Ascending aorta (tissue), 2 donors: ENCODE measurements at regions not wholly inside any gene's neighbourhood (a gene's known extent, or its start where the extent isn't known, plus 50 kb on each side); places are given as distances from the start of the nearest gene placed in this dataset.

ENCODE experiments used
- DNase-seq, 2 donors: peaks; one replicate each; pipeline ENCODE4 v3.0.0-alpha.2; 2019; ENCODE audit warnings: low spot score in 2 of 2
- H3K27ac ChIP-seq, 2 donors: fragments of 200-600 bp; sonication (generic); one replicate each; pipeline ENCODE4 v1.5.1; 2016 to 2017; ENCODE audit warnings: mild to moderate bottlenecking in 1 of 2
- H3K27me3 ChIP-seq: fragments of 200-600 bp; sonication (generic); one replicate; pipeline ENCODE4 v1.5.1; 2017
- H3K36me3 ChIP-seq, 2 donors: fragments of 200-600 bp; sonication (generic); one replicate each; pipeline ENCODE4 v1.5.1; 2016
- H3K4me1 ChIP-seq, 2 donors: fragments of 200-600 bp; sonication (generic); one replicate each; pipeline ENCODE4 v1.5.1; 2016 to 2017; ENCODE audit warnings: mild to moderate bottlenecking in 1 of 2
- H3K4me3 ChIP-seq, 2 donors: fragments of 200-600 bp; sonication (generic); one replicate each; pipeline ENCODE4 v1.5.1; 2016 to 2017; ENCODE audit warnings: mild to moderate bottlenecking in 1 of 2
- H3K9me3 ChIP-seq, 2 donors: fragments of 200-600 bp; sonication (generic); one replicate each; pipeline ENCODE4 v1.5.1; 2016
- intact Hi-C: fragments of 100-400 bp; cut with DNase I; formaldehyde crosslinking; loops from one replicate; pipeline ENCODE4 v1.15.1; 2023
- TF ChIP-seq, protein P1 (sequence below), 3 experiments: fragments of 200-600 bp in 2 of 3; fragments of 450-650 bp in 1 of 3; sonication (generic) in 2 of 3; IDR thresholded peaks; one replicate each; pipeline ENCODE4 v1.5.1; 2016 to 2019; ENCODE audit warnings: antibody characterized with exemption in 3 of 3, mild to moderate bottlenecking in 1 of 3, moderate library complexity in 1 of 3

DNA sequence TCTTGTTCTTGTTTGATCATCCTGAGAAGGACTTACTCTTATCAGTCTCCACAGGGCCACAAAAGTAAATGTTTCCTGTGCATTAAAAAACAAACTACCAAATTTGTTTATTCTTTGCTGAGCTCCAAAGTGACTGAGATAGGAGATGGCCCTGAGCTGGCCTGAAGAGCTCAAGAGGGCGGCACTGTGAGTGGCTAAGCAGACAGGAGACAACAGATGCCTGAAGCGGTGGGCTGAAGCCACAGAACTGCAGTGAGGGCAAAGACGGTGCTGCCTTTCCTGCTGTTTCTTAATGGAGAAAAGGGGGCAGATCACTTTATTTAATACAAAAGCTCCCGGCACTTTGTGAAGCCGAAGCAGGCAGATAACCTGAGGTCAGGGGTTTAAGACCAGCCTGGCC is 379.6 kb downstream of the ARL4A start:
- H3K4me1 ChIP-seq: no peaks in the 10 kb centered on the region
- intact Hi-C loops: no loop called here
- no peaks in the 10 kb centered on the region for H3K36me3 ChIP-seq
- no peak for DNase-seq
- H3K27ac ChIP-seq: no peak overlapping the region
- TF ChIP-seq, protein P1, sequence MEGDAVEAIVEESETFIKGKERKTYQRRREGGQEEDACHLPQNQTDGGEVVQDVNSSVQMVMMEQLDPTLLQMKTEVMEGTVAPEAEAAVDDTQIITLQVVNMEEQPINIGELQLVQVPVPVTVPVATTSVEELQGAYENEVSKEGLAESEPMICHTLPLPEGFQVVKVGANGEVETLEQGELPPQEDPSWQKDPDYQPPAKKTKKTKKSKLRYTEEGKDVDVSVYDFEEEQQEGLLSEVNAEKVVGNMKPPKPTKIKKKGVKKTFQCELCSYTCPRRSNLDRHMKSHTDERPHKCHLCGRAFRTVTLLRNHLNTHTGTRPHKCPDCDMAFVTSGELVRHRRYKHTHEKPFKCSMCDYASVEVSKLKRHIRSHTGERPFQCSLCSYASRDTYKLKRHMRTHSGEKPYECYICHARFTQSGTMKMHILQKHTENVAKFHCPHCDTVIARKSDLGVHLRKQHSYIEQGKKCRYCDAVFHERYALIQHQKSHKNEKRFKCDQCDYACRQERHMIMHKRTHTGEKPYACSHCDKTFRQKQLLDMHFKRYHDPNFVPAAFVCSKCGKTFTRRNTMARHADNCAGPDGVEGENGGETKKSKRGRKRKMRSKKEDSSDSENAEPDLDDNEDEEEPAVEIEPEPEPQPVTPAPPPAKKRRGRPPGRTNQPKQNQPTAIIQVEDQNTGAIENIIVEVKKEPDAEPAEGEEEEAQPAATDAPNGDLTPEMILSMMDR (IDR thresholded peaks at IDR 0.05): no peak
- H3K4me3 ChIP-seq: no peak overlapping the region
- no peaks in the 10 kb centered on the region for H3K27me3 ChIP-seq
- no peaks in the 10 kb centered on the region for H3K9me3 ChIP-seq

DNA sequence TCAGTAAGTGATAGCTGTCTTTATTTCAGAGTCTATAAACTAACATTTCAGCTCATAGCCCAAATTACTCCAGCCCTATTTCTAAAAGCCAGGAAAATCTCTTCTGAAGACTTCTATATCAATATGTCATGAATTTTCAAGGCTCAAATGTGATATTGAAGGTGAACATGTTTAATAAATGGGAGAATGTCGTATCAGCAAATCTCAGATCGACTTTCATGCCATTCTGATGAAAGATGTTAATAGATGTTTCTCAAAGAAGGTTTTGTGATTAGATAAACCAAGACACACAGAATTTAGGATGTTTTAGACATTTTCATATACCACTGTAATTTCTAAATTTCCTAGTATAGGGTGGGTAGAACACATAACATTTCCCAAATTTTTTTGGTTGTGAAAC is 380.6 kb downstream of the ARL4A start:
- Histone ChIP-seq H3K27me3 (no peaks in the 10 kb centered on the region), H3K4me1 (no peaks in the 10 kb centered on the region), H3K36me3 (no peaks in the 10 kb centered on the region), H3K4me3 (no peak overlapping the region), H3K9me3 (no peaks in the 10 kb centered on the region), H3K27ac (no peak overlapping the region)
- intact Hi-C loops: no loop called here
- TF ChIP-seq, protein P1 (IDR thresholded peaks at IDR 0.05): no peak
- DNase-seq: no peak

DNA sequence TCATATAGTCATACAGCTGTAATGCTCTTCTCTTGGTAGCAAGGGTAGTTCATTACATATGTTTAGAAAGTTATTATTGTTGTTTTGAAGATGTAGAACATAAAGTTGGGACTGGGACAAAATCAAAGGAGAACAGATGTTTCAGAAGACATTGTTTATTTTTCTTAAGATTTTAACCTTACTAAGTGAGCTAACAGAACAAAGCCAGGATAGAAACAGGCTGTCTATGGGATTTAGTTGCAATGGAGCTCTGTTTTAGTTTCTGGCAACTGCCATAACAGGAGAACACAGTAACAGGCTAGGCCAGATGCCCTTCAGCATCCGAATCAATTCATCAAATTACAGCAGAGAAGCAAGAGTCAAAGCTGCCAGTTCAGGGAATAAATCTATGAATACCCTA is 382.4 kb downstream of the ARL4A start:
- TF ChIP-seq, protein P1 (IDR thresholded peaks at IDR 0.05): no peak
- H3K9me3 ChIP-seq: no peaks in the 10 kb centered on the region
- no peaks in the 10 kb centered on the region for H3K27me3 ChIP-seq
- no peak for DNase-seq
- no peak overlapping the region for H3K4me3 ChIP-seq
- intact Hi-C loops: no loop called here
- H3K4me1 ChIP-seq: no peaks in the 10 kb centered on the region
- H3K27ac ChIP-seq: no peak overlapping the region
- H3K36me3 ChIP-seq: no peaks in the 10 kb centered on the region

DNA sequence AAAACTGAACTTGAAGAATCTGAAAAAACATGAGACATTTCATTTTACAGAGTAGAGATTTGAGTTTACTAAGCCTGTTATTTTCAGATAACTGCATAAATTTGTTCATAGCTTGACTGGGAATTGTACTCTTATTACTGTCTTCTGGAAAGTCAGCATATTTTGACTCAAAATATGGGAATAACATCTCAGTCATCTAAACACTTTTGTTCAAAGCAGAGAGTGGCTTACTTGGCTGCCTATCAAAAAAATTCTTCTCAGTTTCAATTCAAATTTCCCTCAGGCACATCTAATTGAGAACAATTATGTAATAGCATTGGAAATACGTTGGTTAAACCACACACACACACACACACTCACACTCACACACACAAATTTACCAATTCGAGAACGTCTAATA is 384.6 kb downstream of the ARL4A start:
- intact Hi-C loops: no loop called here
- H3K27ac ChIP-seq: no peak overlapping the region
- no peaks in the 10 kb centered on the region for H3K9me3 ChIP-seq
- TF ChIP-seq, protein P1 (IDR thresholded peaks at IDR 0.05): no peak
- no peaks in the 10 kb centered on the region for H3K4me1 ChIP-seq
- H3K4me3 ChIP-seq: no peak overlapping the region
- DNase-seq: no peak
- H3K36me3 ChIP-seq: no peaks in the 10 kb centered on the region
- no peaks in the 10 kb centered on the region for H3K27me3 ChIP-seq

DNA sequence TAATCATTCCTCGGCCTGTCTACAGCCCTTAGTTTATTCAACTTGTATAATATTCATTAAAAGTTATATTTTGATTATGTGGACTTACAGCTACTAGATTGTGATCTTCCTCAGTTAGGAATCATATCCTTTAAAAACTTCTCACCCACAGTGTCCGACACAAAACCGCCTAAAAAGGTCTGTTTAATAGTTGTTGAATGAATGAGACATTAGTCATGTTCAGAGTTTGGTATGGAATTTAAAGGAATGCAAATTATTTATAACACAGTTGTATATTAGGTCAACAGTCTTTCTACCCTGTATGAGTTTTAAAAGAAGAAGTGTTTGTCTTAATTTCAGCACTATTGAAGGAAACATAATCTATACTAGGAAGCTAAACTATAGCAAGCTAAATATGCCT is 390.0 kb downstream of the ARL4A start:
- Histone ChIP-seq H3K36me3 (no peaks in the 10 kb centered on the region), H3K27ac (no peak overlapping the region), H3K4me1 (no peaks in the 10 kb centered on the region), H3K9me3 (no peaks in the 10 kb centered on the region), H3K4me3 (no peak overlapping the region), H3K27me3 (no peaks in the 10 kb centered on the region)
- no peak for DNase-seq
- TF ChIP-seq, protein P1 (IDR thresholded peaks at IDR 0.05): no peak
- intact Hi-C loops: no loop called here

DNA sequence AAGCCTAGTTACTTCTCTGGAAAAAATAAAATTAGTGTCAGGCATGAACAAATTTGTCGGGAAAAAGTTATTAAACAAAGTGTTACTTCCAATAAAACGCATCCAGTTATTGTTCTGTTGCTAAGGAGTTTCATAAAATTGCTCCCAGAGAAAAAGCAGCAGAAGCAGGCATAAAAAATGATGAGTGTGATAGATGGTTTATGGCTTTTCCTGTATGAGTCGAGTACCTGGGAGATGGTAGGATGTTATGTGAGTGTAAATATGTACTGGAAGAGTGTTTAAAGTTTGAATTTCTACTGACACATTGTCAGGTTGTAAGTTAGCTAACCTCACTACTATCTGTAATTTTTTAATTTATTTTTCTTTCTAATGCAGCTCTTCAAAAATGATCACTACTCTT is 390.7 kb downstream of the ARL4A start:
- Histone ChIP-seq H3K27me3 (no peaks in the 10 kb centered on the region), H3K36me3 (no peaks in the 10 kb centered on the region), H3K4me3 (no peak overlapping the region), H3K27ac (no peak overlapping the region), H3K4me1 (no peaks in the 10 kb centered on the region), H3K9me3 (no peaks in the 10 kb centered on the region)
- DNase-seq: no peak
- TF ChIP-seq, protein P1 (IDR thresholded peaks at IDR 0.05): no peak
- intact Hi-C loops: no loop called here
